Natural killer cell (primary cell): ENCODE measurements at regions not wholly inside any gene's neighbourhood (a gene's known extent, or its start where the extent isn't known, plus 50 kb on each side); places are given as distances from the start of the nearest gene placed in this dataset.

Experiments
- ATAC-seq, 3 donors: fragments of 150-1000 bp in 2 of 3; fragments of 200-7000 bp in 1 of 3; cut with Tn5 transposase; 1 replicate in 1 of 3; 2 replicates in 2 of 3; pipeline ENCODE4 v1.10.0; 2021; ENCODE audit warnings: mild to moderate bottlenecking in 2 of 3, moderate library complexity in 2 of 3
- DNase-seq, 2 donors: peaks; one replicate each; pipeline versions ENCODE4 v3.0.0 to v3.0.0-alpha.2; 2013 to 2021; ENCODE audit warnings: mixed read lengths in 1 of 2
- H3K27ac ChIP-seq: one replicate; pipeline ENCODE4 v1.5.1; 2013; ENCODE audit warnings: mild to moderate bottlenecking, low read length
- H3K27me3 ChIP-seq: one replicate; pipeline ENCODE4 v1.6.1; 2013; ENCODE audit warnings: low read length; ENCODE audit not compliant: control insufficient read depth, insufficient read depth
- H3K36me3 ChIP-seq: one replicate; pipeline ENCODE4 v1.6.1; 2013; ENCODE audit warnings: low read length; ENCODE audit not compliant: control insufficient read depth, insufficient read depth
- H3K4me1 ChIP-seq: one replicate; pipeline ENCODE4 v1.6.1; 2013; ENCODE audit warnings: low read length; ENCODE audit not compliant: control insufficient read depth, insufficient read depth
- H3K4me3 ChIP-seq: one replicate; pipeline ENCODE4 v1.5.1; 2013; ENCODE audit warnings: low read length
- H3K9me3 ChIP-seq: one replicate; pipeline ENCODE4 v1.6.1; 2013; ENCODE audit warnings: low read length; ENCODE audit not compliant: control insufficient read depth, insufficient read depth
- H3K27ac Mint-ChIP-seq, 2 donors: one replicate each; pipeline ENCODE4 v1.8.0; 2022; ENCODE audit warnings: mild to moderate bottlenecking in 2 of 2, mixed read lengths in 2 of 2, moderate library complexity in 1 of 2
- H3K27me3 Mint-ChIP-seq, 2 donors: one replicate each; pipeline ENCODE4 v1.8.0; 2022; ENCODE audit warnings: low read depth in 2 of 2, mixed read lengths in 2 of 2
- H3K36me3 Mint-ChIP-seq: one replicate; pipeline ENCODE4 v1.8.0; 2022; ENCODE audit warnings: mixed read lengths
- H3K4me1 Mint-ChIP-seq, 2 donors: one replicate each; pipeline ENCODE4 v1.8.0; 2022; ENCODE audit warnings: mixed read lengths in 2 of 2
- H3K4me3 Mint-ChIP-seq: one replicate; pipeline ENCODE4 v1.8.0; 2022; ENCODE audit warnings: mild to moderate bottlenecking, moderate library complexity, mixed read lengths
- H3K9me3 Mint-ChIP-seq, 2 donors: one replicate each; pipeline ENCODE4 v1.8.0; 2022; ENCODE audit warnings: mixed read lengths in 2 of 2
- CTCF ChIP-seq: fragments of 200-600 bp; IDR thresholded peaks from one replicate; pipeline ENCODE4 v1.8.0; 2022; ENCODE audit warnings: antibody characterized with exemption
- WGBS: methylation state at CpG from one replicate; pipeline ENCODE4 v1.1.7; 2013; ENCODE audit warnings: missing lambda C conversion rate; ENCODE audit not compliant: insufficient coverage; 5-methylcytosine and 5-hydroxymethylcytosine counted together
- intact Hi-C: fragments of 100-400 bp; cut with micrococcal nuclease; formaldehyde crosslinking; loops from one replicate; pipeline ENCODE4 v1.14.2; 2022

- Histone ChIP-seq H3K27ac (no peak overlapping the region), H3K9me3 (no peaks in the 10 kb centered on the region), H3K4me1 (no peaks in the 10 kb centered on the region), H3K36me3 (no peaks in the 10 kb centered on the region), H3K4me3 (no peak overlapping the region), H3K27me3 (no peaks in the 10 kb centered on the region)
- Mint-ChIP-seq H3K27me3 (peaks cover 14 to 15% of the 10 kb centered on the region in 2 donors), H3K9me3 (no peaks in the 10 kb centered on the region), H3K4me3 (no peak overlapping the region), H3K4me1 (no peaks in the 10 kb centered on the region), H3K36me3 (no peaks in the 10 kb centered on the region), H3K27ac (no peak overlapping the region)
- 92% methylated on average over 8 of the region's 8 CpGs for WGBS
- TF ChIP-seq CTCF = no peak
- DNase-seq = no peak
- ATAC-seq = no peak
- intact Hi-C loops = no loop called here
These were observed 105.2 kb upstream of the CITED2 start for GRCh38 chr6:139479433-139480222.

GRCh38 chr6:139475646-139476045 is 101.2 kb upstream of the CITED2 start:
- no peak overlapping the region for H3K4me3 Mint-ChIP-seq

GRCh38 chr6:139475241-139475640 is 100.8 kb upstream of the CITED2 start:
- no peaks in the 10 kb centered on the region for H3K9me3 Mint-ChIP-seq
- peaks cover 10 to 13% of the 10 kb centered on the region in 2 donors for H3K27me3 Mint-ChIP-seq
- Histone ChIP-seq H3K4me3 (no peak overlapping the region), H3K9me3 (no peaks in the 10 kb centered on the region), H3K36me3 (no peaks in the 10 kb centered on the region), H3K27me3 (no peaks in the 10 kb centered on the region), H3K27ac (no peak overlapping the region), H3K4me1 (no peaks in the 10 kb centered on the region)
- no peak for TF ChIP-seq CTCF
- no peak overlapping the region for H3K4me3 Mint-ChIP-seq
- DNase-seq = no peak
- no peak for ATAC-seq
- H3K36me3 Mint-ChIP-seq = no peaks in the 10 kb centered on the region
- no peak overlapping the region for H3K27ac Mint-ChIP-seq
- intact Hi-C loops = no loop called here
- WGBS = 88% methylated on average over 4 of the region's 5 CpGs
- peaks cover 0 to 6% of the 10 kb centered on the region in 2 donors for H3K4me1 Mint-ChIP-seq

More at GRCh38 chr6:139475646-139476045, 101.2 kb upstream of the CITED2 start:
- ATAC-seq (no peak), DNase-seq (no peak)
- Mint-ChIP-seq H3K27me3 (peaks cover 14% of the 10 kb centered on the region in 2 donors), H3K4me1 (peaks cover 0 to 6% of the 10 kb centered on the region in 2 donors), H3K27ac (no peak overlapping the region), H3K9me3 (no peaks in the 10 kb centered on the region), H3K36me3 (no peaks in the 10 kb centered on the region)
- no peaks in the 10 kb centered on the region for H3K9me3 ChIP-seq
- H3K27ac ChIP-seq = no peak overlapping the region
- H3K27me3 ChIP-seq = no peaks in the 10 kb centered on the region
- H3K4me1 ChIP-seq = no peaks in the 10 kb centered on the region
- no peak overlapping the region for H3K4me3 ChIP-seq
- intact Hi-C loops = no loop called here
- 65% methylated on average over 2 of the region's 4 CpGs for WGBS
- TF ChIP-seq CTCF = no peak
- no peaks in the 10 kb centered on the region for H3K36me3 ChIP-seq
